NCI-H2227 (cell line): ENCODE measurements at regions not wholly inside any gene's neighbourhood (a gene's known extent, or its start where the extent isn't known, plus 50 kb on each side); places are given as distances from the start of the nearest gene placed in this dataset.
"Not testable (repeated sequence)": the region's sequence is repeated elsewhere in the genome, so short reads cannot be mapped to it uniquely, and the experiment has no call there.

ENCODE experiments used
- DNase-seq: peaks from one replicate; lab custom pipeline; 2025; ENCODE audit not compliant: unreplicated experiment; lab: John Stamatoyannopoulos, UW

DNA sequence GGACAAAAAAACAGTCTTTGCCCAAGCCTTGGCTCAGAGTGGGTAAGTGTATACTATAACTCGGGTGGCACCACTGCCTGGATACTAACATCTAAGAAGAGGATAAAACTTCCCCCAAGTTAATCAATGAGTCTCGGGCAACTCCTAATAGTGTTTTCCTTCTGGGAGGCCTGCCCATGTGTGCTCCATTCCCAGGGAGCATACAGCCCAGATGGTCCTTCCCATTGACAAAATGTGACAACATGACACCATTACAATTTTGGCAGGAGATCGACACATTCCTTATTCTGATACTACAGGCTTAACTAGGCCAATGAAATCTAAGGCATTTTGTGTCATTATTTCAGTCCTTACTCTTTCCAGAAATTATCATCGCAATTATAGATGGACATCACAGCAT lies 52.7 kb upstream of the CRIM1 start:
- no peak for DNase-seq

DNA sequence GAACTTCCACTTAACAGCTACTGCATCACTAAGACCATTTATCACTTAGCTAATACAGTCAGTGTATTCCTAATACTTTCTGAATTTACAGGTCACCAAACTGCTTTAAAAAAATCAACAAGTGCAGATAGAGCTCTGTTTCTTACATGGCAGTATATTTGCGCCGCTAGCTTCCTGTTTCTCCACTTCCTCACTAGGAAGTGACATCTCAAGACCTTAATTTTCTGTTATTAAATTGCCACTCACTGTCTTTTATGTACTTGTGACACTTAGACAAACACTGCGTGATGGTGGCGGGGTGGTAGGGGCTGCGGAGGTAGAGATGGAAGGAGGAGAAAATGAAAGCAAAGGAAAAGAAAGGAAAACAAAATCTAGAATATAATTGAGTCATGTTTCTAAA lies 53.7 kb upstream of the CRIM1 start:
- no peak for DNase-seq

DNA sequence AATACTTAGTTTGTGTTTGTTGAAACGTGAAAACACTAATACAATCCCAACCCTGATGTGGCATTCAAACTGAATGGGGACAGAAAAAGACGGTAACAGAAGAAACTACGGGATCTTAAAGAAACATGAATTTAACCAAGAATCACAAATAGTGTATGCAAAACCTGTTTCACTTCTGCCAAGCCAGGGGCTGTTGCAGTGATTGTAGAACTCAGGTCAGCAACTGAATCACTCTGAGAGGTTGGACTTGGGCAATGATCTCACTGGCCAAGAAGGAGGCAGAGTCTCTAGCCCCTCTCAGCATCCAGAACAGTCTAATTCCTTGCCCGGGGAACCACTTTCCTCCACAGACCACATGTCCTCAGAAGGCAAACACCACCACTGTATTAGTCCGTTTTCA lies 54.9 kb upstream of the CRIM1 start:
- no peak for DNase-seq

DNA sequence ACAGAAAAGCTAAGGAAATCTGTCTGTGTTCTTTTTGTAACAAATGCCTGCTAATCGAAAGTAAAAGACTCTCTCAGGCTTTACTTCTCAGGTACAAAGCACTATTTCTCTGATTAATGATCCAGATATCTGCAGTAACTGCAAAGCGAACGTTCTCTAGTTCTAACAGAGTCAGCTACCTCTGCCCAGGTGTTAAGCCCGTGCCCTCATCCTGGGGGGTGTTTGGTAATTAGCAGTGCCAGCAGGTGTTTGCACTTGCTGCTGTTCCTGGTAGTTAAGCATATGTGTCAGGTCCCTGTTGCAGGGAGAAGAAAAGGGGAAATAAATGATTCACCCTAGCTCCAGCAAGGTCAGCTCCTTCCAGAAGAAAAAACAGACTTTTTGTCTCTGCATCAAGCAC lies 58.8 kb upstream of the CRIM1 start:
- DNase-seq = no peak

DNA sequence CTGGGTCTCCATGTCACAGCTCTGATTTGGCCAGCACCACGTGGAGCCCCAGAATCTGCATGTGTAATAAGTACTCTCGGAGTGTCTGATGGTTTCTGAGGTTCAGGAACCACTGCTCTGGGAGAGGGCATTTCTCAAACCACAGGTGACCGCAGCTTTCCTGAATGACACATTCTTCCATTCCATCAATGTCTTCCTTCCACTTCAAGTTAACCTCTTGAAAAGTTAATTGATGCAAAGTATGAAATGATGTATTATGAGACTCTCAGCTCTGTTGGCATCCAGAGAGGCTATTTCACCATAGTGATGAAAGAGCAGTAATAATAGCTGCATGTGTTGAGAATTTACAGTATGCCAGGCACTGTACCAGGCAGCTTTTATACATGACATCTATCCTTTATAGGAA lies 61.3 kb upstream of the CRIM1 start:
- DNase-seq = no peak

DNA sequence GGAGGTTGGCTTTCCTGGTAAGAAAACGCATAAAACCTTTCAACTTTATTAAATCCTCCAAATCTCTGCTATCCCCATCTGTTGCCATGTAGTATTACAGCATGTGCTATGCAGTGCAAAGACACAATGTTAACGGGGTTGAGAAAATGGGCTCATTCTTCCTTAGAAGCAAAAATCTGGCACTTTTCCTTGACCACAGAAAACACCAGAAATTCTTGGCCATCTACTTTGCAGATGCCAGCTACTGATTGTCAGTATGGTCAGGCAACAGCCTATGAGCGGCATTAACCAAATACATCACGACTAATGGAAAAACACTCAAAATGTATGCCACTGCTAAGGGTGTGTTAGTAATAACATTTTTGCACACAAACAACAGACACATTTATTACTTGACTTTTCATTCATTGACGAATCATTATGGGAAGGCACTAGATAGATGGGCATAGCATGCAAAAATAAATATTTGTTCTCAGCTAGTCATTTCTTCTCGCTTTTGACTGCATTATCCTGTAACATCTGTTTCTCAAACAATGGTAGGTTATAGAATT lies 65.2 kb upstream of the CRIM1 start:
- DNase-seq = no peak

DNA sequence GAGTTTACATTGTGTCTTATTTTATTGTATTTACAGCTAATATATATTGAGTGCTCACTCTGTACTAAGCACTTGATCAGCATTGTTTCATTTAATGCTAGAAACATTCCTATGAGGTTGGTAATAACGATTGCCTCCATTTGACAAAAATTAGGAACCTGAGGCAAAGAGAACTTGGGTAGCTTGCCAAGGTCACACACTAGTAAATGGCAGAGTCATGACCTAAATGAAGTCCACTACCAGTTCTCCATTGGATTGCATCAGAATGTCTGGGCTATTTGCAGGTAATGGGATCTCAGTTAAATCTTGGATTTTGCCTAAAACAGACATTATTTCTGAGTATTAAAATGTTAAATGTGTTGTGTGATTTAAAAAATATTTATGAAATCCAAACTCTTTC lies 65.8 kb upstream of the CRIM1 start:
- DNase-seq = no peak

DNA sequence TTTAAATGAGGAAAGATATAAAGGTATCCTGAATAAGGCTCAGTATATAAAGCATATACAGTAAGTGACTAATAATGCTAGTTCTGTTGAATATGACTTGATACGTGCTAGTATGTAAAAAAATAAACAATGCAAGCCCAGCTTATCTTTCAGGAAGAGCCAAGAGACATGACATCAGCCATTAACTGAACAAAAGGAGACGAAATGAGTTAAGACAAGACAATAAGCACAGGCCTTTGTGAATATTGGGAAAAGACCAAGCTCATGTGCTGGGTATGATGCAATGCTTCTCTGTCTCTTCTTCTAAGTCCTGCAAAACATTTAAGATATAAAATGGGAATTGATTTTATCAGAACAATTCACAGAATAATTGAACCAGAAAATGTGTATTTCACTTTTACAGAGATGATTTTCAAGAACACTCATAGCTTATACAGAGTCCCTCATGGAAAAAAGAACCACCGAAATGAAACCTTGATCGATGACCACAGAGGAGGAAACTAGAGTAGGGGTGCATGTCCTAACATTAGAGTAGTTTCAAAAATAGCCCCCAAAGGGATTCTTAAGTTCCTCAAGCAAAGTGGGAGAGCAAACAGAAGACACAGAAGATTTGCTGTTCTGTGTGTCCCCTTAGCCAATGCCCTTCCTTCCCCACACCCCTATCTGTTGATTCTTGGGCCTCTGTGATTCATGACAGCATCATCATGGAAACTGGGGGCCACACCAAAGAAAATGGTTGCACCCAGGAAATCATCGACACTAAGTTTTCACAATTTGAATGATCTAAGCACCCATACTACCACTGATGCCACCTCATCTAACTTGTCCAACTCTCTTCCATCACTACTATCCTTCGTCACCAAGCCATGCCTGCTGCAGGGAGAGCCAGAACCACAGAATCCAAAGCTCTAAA lies 68.0 kb upstream of the CRIM1 start:
- DNase-seq = no peak

DNA sequence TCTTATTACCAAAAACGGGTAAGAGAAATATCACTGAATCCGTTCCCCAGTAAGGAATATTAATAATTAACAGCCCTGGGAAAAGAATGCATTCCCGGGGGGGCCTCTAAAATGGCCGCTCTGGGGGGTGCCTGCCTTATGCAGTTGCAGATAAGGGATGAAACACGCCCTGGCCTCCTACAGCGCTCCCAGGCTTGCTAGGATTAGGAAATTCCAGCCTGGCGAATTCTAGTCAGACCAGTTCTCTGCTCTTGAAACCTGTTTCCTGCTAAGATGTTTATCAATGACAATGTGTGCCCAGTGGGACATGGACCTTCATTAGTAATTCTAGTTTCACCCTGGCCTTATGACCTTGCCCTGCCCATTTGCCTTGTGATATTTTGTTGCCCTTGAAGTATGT lies 76.1 kb upstream of the CRIM1 start:
- DNase-seq = not testable (repeated sequence)

DNA sequence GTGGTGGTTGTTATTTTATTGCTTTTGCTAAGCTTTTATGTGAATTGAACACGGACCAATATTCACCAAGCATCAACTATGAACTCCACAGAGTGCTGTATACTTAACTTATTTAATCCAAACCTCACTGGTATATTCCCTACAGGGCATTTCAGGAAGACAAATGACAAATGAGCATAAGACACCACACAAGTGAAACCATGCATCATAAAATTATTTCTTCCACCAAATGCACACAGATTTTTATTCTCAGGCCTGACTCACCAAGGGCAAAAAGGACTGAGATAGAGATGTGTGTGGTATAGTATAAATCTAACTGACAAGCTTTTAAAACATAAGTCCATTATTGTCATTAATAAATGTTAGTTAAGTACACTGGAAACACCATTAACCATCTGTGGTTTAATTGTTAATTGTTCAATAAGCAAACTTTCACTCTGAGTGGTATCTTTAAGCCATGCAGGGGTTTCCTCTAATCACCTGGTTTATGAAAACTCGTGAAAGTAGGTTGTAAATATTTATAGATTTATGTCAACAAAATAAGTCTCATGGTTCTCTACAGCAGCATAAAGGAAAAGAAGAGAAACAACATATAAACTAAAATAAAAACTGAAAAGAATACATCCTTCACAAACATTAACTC lies 77.6 kb upstream of the CRIM1 start:
- DNase-seq = no peak

DNA sequence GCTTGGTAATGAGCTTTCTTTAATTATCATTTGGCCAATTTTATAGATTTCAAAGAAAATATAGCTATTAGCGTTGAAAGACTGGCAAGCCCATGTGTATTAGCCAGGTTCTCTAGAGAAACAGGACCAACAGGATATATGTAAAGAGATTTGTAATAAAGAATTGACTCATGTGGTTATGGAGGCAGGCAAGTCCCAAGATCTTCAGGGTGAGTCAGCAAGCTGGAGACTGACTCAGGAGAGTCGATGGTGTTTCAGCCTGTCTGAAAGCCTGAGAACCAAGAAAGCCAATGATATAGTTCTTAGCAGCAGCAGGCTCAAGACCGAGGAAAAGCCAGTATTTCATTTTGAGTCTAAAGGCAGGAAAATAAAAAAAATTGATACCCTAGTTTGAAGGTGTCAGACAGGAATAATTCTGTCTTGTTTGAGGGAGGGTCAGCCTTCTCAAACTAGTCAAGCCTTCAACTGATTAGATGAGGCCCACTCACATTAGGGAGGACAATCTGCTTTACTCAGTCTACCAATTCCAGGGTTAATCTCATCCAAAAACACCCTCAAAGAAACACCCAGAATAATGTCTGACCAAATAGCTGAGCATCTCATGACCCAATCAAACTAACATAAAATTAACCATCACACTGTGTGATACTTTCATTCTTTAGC lies 78.3 kb upstream of the CRIM1 start:
- DNase-seq = no peak

DNA sequence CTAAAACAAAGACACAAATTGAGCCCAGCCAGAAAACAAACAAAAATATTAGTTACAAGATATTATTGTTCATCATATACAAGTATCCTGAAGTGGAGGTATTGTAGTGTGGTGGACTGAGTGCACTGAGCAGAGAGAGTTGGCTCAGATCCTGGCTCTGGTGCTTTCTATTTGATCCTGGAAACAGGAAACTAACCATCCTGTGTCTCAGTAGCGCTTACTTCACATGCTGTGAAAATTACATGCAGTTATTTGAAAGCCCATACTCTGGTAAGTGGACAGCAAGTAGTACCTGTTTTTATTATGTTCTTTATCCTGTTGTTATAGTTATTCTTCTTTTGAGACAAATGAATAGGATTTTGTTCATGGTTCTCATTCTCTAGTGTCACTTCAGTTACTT lies 84.3 kb upstream of the CRIM1 start:
- DNase-seq = no peak

DNA sequence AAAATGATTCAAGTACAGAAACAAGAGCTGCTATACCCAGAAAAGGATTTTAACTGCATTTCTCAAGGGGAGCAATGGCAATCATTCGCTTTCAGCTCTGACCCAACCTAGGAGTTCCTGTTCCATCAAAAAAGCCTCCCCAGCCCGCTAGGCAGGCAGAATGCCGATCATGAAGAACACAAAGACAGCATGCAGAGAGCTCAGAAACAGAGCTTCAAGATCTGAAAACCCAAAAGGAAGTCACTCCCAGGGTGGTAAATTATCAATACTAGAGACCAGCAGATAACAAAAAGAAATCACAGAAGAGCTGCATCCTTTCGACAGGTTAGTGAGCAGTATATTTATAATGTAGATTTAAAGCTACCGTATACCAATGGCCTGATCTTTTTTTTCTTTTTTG lies 84.8 kb upstream of the CRIM1 start:
- DNase-seq = no peak

DNA sequence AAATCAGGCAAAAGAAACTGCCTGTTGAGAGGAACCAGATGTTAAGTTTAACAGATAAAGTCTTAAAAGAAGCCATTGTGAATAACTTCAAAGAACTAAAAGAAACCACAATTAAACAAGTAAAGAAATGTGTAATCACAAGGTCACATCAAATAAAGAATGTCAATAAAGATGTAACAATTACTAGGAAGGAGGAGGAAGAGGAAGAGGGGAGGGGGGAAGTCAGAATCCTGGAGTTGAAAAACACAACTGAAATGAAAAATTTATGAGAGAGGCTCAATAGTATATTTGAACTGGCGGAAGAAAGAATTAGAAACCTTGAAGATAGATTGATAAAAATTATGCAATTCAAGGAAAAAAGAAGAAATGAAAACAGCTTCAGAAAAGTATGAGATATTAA lies 88.4 kb upstream of the CRIM1 start:
- DNase-seq = no peak

DNA sequence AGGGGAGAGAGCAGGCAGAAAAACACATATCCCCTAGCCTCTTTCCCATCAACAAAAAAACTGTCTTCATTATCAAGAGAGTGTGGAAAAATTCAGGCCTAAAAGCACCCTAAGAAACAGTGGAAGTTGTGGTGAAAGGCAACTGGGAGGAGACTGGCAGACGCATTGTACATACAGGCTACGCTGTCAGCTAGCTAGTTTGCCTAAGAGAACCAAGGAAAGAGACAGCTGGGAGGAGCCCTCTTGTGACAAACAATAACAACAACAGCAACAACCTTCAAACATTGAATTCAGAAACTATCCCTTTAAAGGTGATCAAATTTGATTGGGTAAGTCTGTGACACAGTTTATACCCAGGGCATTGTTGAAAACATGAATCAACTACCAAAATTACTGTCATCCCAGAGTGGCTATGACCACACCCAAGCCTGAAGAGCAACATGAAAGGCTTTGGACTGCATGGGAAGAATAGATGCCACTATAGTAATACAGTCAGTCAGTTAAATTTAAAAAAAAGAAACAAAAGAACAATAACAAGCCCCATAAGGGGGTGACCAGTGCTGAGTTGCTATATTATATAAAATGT lies 88.9 kb upstream of the CRIM1 start:
- no peak for DNase-seq

DNA sequence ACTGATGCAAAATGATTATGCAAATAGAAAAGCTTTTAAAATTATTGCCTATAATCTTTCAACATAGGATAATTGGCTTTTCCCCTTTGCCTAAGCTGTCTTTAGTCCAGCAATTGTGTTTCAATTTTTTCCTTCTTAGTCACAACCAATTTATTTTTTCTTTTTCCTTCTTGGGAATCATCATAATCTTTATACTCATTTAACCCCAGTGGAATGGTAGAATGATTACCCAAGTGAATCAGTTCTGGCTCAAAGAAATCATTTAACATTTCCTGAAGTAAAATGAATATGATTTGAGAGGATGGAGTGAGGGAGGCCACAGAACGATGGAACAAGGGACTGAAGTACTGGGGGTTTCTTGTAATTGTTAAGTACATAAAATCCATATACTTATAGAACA lies 93.0 kb upstream of the CRIM1 start:
- no peak for DNase-seq

DNA sequence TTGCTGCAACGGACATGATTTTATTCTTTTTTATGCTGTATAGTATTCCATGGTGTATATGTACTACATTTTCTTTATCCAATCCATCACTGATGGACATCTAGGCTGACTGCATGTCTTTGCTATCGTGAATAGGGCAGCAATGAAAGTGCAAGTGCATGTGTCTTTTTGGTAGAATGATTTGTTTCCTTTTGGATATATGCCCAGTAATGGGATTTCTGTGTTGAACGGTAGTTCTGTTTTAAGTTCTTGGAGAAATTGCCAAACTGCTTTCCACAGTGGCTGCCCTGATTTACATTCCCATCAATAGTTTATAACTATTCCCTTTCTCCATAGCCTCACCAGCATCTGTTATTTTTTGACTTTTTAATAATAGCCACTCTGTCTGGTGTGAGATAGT lies 99.7 kb upstream of the CRIM1 start:
- DNase-seq = no peak

DNA sequence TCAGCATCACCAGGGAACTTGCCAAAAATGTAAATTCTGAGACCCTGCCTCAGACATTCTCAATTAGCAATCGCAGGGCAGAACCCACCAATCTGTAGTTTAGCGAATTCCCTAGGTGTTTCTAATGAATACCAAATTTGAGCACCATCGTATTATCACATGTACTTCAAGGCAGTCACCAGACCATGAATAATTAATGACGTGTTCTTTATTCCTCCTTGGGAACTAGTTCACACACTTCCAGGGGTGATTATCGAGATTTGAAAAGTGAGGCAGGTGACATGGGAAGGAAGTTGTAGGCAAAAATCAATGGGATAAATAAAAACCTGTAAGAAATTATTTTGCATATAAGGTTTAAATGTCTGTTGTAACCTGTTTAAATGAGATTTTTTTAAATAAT lies 102.5 kb upstream of the CRIM1 start:
- DNase-seq = no peak

DNA sequence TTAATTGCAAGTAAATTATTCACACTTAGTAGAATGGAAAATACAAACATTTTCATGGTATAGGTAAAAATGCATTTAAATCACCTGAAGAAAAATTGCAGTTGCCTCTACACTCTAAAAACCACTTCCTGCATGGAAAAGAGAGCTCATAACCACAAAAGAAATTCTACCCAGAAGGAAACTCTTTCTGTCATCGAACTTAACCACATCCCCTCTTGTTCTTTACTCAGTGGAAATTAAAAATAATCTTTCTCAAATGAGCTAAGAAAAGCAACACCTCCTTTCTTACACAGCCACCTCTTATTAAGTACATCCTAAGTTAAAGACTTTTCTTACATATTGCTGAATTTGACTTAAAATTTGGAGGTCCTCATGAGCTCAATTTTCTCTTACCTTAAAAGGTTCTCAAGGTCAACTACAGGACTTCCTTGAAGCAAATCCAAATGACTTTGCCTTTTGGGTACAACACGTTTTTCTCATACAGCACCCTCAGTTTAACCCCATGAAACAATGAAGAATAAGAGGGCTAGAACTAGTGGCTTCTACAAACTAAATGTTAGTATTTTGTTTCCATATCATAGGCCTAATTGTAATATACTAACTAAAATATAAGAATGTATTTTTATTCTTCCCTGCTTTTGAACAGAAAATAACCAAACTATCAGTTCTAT lies 109.1 kb upstream of the CRIM1 start:
- DNase-seq = no peak

DNA sequence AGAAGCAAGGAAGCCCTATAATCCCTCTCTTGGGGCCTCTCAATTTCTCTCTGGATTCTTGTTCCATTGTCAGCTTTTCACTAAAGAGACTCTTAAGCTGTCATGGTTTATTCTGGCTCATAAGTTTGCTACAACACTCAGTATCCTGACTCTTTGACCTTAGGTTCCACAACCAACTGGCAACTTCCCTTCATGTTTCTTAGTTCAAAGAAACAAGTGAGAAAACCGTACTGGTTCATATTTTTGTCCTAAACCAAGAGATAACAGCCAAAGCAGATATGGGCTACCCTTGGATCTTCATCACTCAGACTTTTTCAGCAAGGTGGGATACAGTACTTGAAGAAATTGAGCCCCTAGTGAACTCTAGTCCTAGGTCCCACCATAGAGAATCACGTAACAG lies 109.9 kb upstream of the CRIM1 start:
- DNase-seq = no peak

DNA sequence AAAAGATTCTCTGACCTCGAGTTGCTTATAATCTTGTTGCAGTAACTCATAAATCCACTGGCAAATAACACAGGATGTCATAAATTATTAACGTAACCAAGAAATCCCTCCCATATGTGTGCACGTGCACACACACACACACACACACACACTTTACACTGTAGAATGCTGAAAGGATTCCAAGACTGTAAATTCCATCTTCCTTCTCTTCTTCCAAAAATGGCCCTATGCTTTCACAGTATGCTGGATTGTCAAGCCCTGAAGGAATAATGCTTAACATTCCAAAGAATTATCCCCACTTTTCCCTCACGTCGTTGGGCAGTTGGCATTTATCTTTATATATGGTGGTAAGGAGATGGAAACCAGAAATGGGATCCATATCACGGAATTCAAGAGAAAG lies 117.5 kb upstream of the CRIM1 start:
- no peak for DNase-seq
